ENCODE measurements at regions not wholly inside any gene's neighbourhood (a gene's known extent, or its start where the extent isn't known, plus 50 kb on each side); places are given as distances from the start of the nearest gene placed in this dataset.

DNA sequence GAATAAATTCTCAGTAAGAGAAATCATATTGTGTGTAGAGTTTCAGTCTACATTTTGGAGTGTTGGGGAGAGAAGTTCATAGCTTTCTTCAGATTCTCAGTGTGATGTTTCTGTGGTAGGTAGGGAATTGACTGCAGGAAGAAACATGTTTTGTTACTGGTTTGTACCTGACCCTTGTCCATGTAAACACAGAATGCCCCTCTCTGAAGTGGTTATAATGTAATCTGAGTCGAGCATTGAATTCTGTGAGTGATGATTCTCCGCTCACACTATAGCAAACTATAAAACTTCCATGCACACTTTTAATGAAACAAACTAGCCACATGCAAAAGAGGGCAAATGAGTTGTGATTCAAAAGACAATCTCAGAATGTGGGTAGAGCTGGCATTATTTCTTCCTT lies 433.2 kb downstream of the USP25 start:
- TF ChIP-seq, protein P1, sequence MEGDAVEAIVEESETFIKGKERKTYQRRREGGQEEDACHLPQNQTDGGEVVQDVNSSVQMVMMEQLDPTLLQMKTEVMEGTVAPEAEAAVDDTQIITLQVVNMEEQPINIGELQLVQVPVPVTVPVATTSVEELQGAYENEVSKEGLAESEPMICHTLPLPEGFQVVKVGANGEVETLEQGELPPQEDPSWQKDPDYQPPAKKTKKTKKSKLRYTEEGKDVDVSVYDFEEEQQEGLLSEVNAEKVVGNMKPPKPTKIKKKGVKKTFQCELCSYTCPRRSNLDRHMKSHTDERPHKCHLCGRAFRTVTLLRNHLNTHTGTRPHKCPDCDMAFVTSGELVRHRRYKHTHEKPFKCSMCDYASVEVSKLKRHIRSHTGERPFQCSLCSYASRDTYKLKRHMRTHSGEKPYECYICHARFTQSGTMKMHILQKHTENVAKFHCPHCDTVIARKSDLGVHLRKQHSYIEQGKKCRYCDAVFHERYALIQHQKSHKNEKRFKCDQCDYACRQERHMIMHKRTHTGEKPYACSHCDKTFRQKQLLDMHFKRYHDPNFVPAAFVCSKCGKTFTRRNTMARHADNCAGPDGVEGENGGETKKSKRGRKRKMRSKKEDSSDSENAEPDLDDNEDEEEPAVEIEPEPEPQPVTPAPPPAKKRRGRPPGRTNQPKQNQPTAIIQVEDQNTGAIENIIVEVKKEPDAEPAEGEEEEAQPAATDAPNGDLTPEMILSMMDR (IDR thresholded peaks at IDR 0.05; ENCODE audit: borderline replicate concordance, insufficient read depth, low read depth, low read length): no peak
- H3K4me3 ChIP-seq (ENCODE audit: low read depth, low read length): no peak overlapping the region

DNA sequence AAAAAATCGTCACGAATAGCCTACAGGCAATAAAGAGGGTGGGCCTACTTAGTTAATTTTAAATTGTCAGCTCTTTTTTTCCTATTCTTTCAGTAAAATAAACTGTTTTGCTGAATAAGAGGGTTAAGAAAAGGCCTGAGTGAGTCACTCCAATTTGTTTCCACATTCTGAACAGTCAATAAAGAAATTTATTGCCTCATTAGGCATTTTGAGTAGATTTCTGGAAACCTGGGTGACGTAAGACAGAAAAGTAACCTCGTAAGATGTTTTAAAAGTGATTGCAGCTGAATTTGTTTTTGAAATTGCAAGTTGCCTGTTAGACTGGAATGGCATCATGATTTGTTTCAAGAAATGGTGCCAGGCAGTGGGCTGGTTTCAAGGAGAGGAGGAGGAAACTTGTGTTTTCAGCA lies 439.3 kb downstream of the USP25 start:
- TF ChIP-seq, protein P1 (IDR thresholded peaks at IDR 0.05; ENCODE audit: borderline replicate concordance, insufficient read depth, low read depth, low read length): no peak

DNA sequence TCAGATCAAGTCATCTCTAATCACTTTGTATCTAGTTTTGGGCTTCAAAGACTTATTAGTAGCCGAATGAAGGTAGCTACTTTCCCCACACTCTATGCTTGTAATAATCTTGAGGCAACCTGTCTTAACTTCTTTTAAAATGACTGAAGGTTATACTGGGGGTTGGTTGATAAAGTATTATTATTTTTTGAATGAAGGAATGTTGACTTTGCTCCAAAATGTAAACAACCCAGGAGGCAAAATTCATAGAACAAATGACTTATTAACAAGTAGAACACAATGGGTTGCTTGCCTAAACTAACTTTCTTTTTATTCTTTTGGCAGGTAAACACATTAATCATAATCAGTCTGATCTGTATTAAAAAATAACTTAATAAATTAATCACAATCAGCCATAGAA lies 440.0 kb downstream of the USP25 start:
- H3K4me3 ChIP-seq (ENCODE audit: low read depth, low read length): no peak overlapping the region

More for the DNA sequence above, 439.3 kb downstream of the USP25 start:
- no peak overlapping the region for H3K4me3 ChIP-seq (ENCODE audit: low read depth, low read length)

DNA sequence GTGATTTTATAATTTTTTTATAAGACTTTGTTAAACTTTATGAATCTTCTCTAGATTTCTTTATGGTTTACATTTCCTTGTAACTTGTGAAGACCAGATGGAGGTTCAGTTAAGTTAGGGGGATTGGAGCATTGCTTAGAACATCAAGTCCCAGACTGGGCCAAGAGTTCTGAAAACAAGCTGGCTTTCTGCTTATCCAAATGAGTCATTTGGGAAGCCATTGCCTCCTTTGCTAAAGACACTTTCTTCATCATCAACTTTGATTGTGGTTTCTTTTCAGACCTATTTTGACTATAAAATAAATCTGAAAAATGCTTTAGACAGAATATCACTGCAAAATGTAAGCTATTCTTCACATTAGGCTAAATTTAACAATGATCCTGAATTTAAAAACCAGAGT lies 446.8 kb downstream of the USP25 start:
- no peak overlapping the region for H3K4me3 ChIP-seq (ENCODE audit: low read depth, low read length)
- TF ChIP-seq, protein P1 (IDR thresholded peaks at IDR 0.05; ENCODE audit: borderline replicate concordance, insufficient read depth, low read depth, low read length): no peak

More for the DNA sequence above, 440.0 kb downstream of the USP25 start:
- TF ChIP-seq, protein P1 (IDR thresholded peaks at IDR 0.05; ENCODE audit: borderline replicate concordance, insufficient read depth, low read depth, low read length): no peak

DNA sequence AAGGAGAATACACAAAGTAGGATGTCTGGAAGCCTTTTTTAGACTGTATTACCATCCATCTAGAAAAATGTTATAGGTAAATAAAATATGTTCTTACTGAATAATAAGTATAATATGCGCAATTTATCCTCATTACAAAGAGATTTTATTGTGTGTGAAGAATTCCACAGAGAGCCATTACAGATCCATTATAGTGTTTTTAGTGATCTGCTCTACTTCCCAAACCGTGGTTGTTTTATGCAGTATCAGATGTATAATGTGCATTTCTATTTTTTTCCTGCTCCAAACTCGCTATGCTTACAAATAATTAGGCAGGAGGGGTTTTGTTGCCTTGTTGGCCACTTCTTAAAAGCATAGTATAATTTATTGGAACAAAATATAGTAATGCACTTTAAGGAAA lies 447.8 kb downstream of the USP25 start:
- H3K4me3 ChIP-seq (ENCODE audit: low read depth, low read length): no peak overlapping the region
- TF ChIP-seq, protein P1 (IDR thresholded peaks at IDR 0.05; ENCODE audit: borderline replicate concordance, insufficient read depth, low read depth, low read length): no peak

DNA sequence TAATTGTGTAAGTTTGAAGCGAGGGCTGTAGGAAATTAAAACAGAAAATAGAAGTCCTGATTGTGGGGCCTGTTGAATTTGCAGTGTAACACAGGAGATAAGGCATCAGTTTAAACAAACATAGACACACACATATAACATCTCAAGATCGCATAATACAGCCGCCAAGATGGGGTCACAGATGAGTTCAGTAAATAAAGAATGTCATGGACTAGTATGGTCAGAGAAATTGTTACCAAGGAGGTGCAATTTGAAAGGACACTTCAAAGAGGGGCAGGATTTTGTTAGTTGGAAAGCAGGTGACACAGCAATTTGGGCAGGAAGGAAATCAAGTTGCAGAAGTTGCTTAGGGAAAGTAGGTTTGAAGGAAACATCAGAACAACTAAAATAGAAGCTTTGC lies 450.0 kb downstream of the USP25 start:
- no peak overlapping the region for H3K4me3 ChIP-seq (ENCODE audit: low read depth, low read length)

DNA sequence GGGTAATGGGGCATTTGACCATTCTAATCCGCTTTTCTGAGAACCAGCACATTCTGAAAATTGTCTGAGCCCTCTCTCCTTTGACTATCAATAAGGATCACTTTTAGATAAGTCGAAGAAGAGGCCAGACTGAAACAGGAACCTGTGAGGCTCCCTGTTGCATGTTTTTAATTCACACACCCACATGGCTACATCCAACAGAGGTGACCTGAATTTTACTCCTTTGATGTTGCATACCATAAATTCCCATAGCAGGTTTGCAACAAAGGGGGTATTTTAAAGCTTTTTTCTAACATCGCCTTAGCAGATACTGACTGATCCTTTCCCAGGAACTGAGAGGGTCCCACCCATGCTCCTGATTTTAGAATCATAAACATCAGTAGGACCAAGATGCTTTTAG lies 450.8 kb downstream of the USP25 start:
- H3K4me3 ChIP-seq (ENCODE audit: low read depth, low read length): no peak overlapping the region
- TF ChIP-seq, protein P1 (IDR thresholded peaks at IDR 0.05; ENCODE audit: borderline replicate concordance, insufficient read depth, low read depth, low read length): no peak

More for the DNA sequence above, 450.0 kb downstream of the USP25 start:
- TF ChIP-seq, protein P1 (IDR thresholded peaks at IDR 0.05; ENCODE audit: borderline replicate concordance, insufficient read depth, low read depth, low read length): no peak
